H1 (cell line): ENCODE measurements at regions not wholly inside any gene's neighbourhood (a gene's known extent, or its start where the extent isn't known, plus 50 kb on each side); places are given as distances from the start of the nearest gene placed in this dataset.

ENCODE experiments used
- ATF3 ChIP-seq: IDR thresholded peaks from 2 replicates; pipeline ENCODE4 v1.6.1; 2011; ENCODE audit warnings: low read depth, mild to moderate bottlenecking, low read length; ENCODE audit not compliant: insufficient read depth
- CTCF ChIP-seq, 3 experiments: IDR thresholded peaks; 1 replicate in 2 of 3; 2 replicates in 1 of 3; pipeline versions ENCODE4 v1.5.1 to v1.6.1; 2011; ENCODE audit warnings: low read length in 3 of 3, mild to moderate bottlenecking in 3 of 3, inconsistent platforms in 2 of 3, low read depth in 1 of 3, moderate library complexity in 1 of 3; ENCODE audit not compliant: insufficient read depth in 1 of 3; ENCODE audit errors: control extremely low read depth in 1 of 3
- HDAC2 ChIP-seq, 2 experiments: fragments of 300-600 bp in 1 of 2; sonication (generic) in 1 of 2; IDR thresholded peaks; 2 replicates each; pipeline ENCODE4 v1.6.1; 2011 to 2012; ENCODE audit warnings: low read depth in 2 of 2, low read length in 2 of 2, mild to moderate bottlenecking in 2 of 2, moderate library complexity in 2 of 2, borderline replicate concordance in 1 of 2, inconsistent platforms in 1 of 2
- RXRA ChIP-seq: IDR thresholded peaks from 2 replicates; pipeline ENCODE4 v1.6.1; 2011; ENCODE audit warnings: low read depth, mild to moderate bottlenecking, low read length, moderate library complexity; ENCODE audit not compliant: insufficient read depth
- SIN3A ChIP-seq, 2 experiments: IDR thresholded peaks in 1 of 2; conservative IDR thresholded peaks in 1 of 2; 2 replicates each; pipeline ENCODE4 v1.6.1; 2011 to 2012; ENCODE audit warnings: low read length in 2 of 2, improper control_type of control experiment in 1 of 2, low read depth in 1 of 2, mild to moderate bottlenecking in 1 of 2
- SIRT6 ChIP-seq: IDR thresholded peaks from one replicate; pipeline ENCODE4 v1.7.1; 2012; ENCODE audit warnings: low read length, inconsistent platforms

- no peak for TF ChIP-seq RXRA
- TF ChIP-seq CTCF (IDR thresholded peaks at IDR 0.05; ENCODE audit: control extremely low read depth in 1 of 3, insufficient read depth in 1 of 3, low read depth in 1 of 3, low read length in 3 of 3), result no peak
- TF ChIP-seq HDAC2 (IDR thresholded peaks at IDR 0.05; ENCODE audit: borderline replicate concordance in 1 of 2, low read depth in 2 of 2, low read length in 2 of 2), result no peak
- no peak for TF ChIP-seq SIN3A (conservative IDR thresholded peaks at IDR 0.05 in 1 of 2, IDR thresholded peaks at IDR 0.05 in 1 of 2; ENCODE audit: low read depth in 1 of 2, low read length in 2 of 2)
- TF ChIP-seq SIRT6, result no peak
- no peak for TF ChIP-seq ATF3
Observed at GRCh38 chr7:79608005-79608404, 154.5 kb upstream of the MAGI2 start.
